Mononuclear cell (primary cell): ENCODE measurements at regions not wholly inside any gene's neighbourhood (a gene's known extent, or its start where the extent isn't known, plus 50 kb on each side); places are given as distances from the start of the nearest gene placed in this dataset.

ENCODE experiments used
- H3K27me3 ChIP-seq: 2 replicates; pipeline ENCODE4 v1.6.0; 2011; ENCODE audit warnings: low read length, control low read depth; ENCODE audit not compliant: insufficient read depth
- H3K4me1 ChIP-seq: 2 replicates; pipeline ENCODE4 v1.5.1; 2011; ENCODE audit warnings: mild to moderate bottlenecking, low read length, control low read depth; ENCODE audit not compliant: insufficient read depth
- H3K4me3 ChIP-seq: 2 replicates; pipeline ENCODE4 v1.5.1; 2011; ENCODE audit warnings: mild to moderate bottlenecking, low read length, moderate library complexity
- H3K9me3 ChIP-seq: 2 replicates; pipeline ENCODE4 v1.5.1; 2011; ENCODE audit warnings: low read depth, mild to moderate bottlenecking, control low read depth, low read length

DNA sequence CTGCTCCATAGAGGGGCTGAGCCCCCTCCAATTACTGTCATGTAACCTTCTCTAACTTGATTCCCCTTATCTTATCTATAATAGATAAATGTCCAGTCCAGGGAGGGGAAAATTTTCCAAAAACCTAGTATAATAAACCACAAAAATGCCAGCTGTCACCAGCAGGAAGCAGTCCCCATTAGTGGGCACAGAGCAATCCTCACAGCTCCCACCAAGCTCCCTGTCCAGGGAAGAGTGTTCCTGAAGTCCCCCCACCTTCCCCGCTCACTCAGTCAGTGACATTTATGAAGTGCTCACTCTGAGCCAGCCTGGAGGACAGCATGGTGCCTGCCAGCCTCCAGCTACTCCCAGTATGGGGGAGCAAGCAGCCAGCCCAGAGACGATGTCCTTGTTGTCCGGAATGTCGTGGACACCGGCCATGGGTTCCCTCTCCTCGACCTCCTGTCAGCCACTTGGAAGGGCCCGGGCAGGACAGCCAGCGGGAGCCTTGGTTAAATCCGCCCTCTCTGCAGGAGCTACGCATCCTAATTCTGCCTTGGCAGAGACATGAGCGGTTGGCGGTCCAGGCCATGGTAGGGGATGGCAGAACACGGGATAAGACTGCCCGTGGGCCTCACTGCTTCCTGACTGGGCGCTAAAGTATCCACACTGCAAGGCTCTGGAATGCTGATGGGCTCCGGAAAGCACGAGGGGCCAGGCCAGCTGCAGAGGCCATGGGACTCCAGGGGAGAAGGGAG is 102.0 kb upstream of the CDH5 start:
- no peaks in the 10 kb centered on the region for H3K4me1 ChIP-seq
- H3K9me3 ChIP-seq = no peaks in the 10 kb centered on the region
- no peak overlapping the region for H3K4me3 ChIP-seq
- no peaks in the 10 kb centered on the region for H3K27me3 ChIP-seq

DNA sequence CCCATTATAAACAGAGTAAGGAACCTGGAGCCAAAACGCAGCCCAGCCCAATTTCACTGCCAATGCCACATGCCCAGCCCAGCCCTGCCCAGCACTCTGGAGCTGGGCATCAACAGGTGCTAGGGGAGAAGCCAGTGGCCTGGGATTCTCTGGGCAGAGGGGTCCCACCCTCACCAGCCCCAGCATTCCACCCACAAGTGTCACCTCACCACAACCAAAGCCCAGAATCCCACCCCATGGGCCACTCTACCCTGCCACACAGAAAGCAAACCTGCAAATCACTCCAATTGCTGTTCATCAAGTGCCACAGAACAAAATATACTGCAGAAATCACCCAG is 102.5 kb upstream of the CDH5 start:
- no peaks in the 10 kb centered on the region for H3K4me1 ChIP-seq
- no peak overlapping the region for H3K4me3 ChIP-seq
- no peaks in the 10 kb centered on the region for H3K9me3 ChIP-seq
- no peaks in the 10 kb centered on the region for H3K27me3 ChIP-seq

GRCh38 chr16:66263168-66263972 is 103.1 kb upstream of the CDH5 start:
- H3K27me3 ChIP-seq = no peaks in the 10 kb centered on the region
- H3K4me1 ChIP-seq = no peaks in the 10 kb centered on the region
- no peaks in the 10 kb centered on the region for H3K9me3 ChIP-seq
- no peak overlapping the region for H3K4me3 ChIP-seq

- no peak overlapping the region for H3K4me3 ChIP-seq
These were observed 104.0 kb upstream of the CDH5 start for GRCh38 chr16:66262253-66263167.

DNA sequence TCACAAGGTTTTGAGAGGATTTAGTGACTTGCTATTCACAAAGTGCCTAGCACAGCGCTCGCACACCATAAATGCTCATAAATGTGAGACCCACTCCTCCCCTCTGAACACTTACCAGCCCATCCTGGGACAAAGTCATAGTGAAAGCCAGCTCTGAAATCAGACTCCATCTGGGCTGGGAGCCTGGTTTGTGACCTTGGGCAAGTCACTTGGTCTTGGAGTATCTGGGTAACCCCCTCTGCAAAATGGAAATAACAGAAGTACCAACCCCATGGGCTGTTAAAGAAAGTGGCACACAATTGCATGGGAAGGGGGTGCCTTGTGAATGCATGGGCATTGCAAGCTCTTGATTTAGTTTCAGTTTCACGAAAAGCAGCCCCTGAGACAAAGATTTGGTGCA is 104.7 kb upstream of the CDH5 start:
- Histone ChIP-seq H3K9me3 (no peaks in the 10 kb centered on the region), H3K27me3 (no peaks in the 10 kb centered on the region), H3K4me3 (no peak overlapping the region), H3K4me1 (no peaks in the 10 kb centered on the region)

More at GRCh38 chr16:66262253-66263167, 104.0 kb upstream of the CDH5 start:
- Histone ChIP-seq H3K9me3 (no peaks in the 10 kb centered on the region), H3K27me3 (no peaks in the 10 kb centered on the region), H3K4me1 (no peaks in the 10 kb centered on the region)

GRCh38 chr16:66260522-66261254 is 105.8 kb upstream of the CDH5 start:
- H3K27me3 ChIP-seq = no peaks in the 10 kb centered on the region
- H3K4me3 ChIP-seq = no peak overlapping the region
- H3K9me3 ChIP-seq = no peaks in the 10 kb centered on the region
- no peaks in the 10 kb centered on the region for H3K4me1 ChIP-seq

GRCh38 chr16:66258916-66259845 is 107.3 kb upstream of the CDH5 start:
- Histone ChIP-seq H3K9me3 (no peaks in the 10 kb centered on the region), H3K4me3 (no peak overlapping the region), H3K27me3 (no peaks in the 10 kb centered on the region), H3K4me1 (no peaks in the 10 kb centered on the region)

GRCh38 chr16:66256919-66257318 is 109.6 kb upstream of the CDH5 start:
- Histone ChIP-seq H3K27me3 (no peaks in the 10 kb centered on the region), H3K4me1 (no peaks in the 10 kb centered on the region), H3K9me3 (no peaks in the 10 kb centered on the region), H3K4me3 (no peak overlapping the region)

DNA sequence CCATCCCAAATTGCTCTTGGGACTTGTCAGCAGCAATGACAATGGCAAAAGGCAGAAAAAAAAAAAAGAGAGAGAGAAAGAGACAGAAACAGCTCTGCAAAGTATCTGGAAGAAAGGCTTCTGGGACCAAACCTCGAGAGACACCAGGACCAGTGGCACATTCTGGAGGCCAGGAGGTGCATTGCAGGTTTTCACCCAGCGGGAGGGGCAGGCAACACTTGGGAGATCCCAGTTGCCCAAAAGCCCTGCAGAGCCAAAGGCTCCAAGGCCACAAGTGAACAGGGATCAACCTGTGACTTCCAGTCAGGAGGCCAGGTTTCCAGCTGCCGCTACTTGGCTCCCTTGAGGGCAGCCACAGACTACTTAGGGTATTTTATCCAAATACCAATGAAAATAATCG is 110.8 kb upstream of the CDH5 start:
- H3K27me3 ChIP-seq = no peaks in the 10 kb centered on the region
- H3K4me1 ChIP-seq = no peaks in the 10 kb centered on the region
- no peak overlapping the region for H3K4me3 ChIP-seq
- no peaks in the 10 kb centered on the region for H3K9me3 ChIP-seq

DNA sequence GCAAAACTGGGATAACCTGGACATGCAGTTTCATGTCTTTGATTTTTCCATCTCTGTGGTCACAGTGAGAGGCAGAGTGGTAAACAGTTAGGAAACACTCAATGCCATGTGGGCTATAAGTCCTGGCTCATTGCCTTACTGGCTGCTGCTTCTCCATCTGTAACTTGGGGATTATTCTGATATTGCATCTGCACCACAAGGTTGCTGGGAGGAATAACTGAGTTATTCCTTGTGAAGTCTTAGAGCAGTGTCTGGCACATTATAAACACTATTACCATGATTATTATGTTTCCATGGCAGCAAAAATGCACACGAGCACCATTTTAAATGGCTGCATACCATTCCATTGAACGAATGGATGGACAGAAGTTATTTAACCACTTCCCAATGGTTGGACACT is 111.7 kb upstream of the CDH5 start:
- Histone ChIP-seq H3K4me3 (no peak overlapping the region), H3K4me1 (no peaks in the 10 kb centered on the region), H3K27me3 (no peaks in the 10 kb centered on the region), H3K9me3 (no peaks in the 10 kb centered on the region)

GRCh38 chr16:66254106-66254505 is 112.4 kb upstream of the CDH5 start:
- H3K9me3 ChIP-seq = no peaks in the 10 kb centered on the region
- no peaks in the 10 kb centered on the region for H3K27me3 ChIP-seq
- no peaks in the 10 kb centered on the region for H3K4me1 ChIP-seq
- no peak overlapping the region for H3K4me3 ChIP-seq

DNA sequence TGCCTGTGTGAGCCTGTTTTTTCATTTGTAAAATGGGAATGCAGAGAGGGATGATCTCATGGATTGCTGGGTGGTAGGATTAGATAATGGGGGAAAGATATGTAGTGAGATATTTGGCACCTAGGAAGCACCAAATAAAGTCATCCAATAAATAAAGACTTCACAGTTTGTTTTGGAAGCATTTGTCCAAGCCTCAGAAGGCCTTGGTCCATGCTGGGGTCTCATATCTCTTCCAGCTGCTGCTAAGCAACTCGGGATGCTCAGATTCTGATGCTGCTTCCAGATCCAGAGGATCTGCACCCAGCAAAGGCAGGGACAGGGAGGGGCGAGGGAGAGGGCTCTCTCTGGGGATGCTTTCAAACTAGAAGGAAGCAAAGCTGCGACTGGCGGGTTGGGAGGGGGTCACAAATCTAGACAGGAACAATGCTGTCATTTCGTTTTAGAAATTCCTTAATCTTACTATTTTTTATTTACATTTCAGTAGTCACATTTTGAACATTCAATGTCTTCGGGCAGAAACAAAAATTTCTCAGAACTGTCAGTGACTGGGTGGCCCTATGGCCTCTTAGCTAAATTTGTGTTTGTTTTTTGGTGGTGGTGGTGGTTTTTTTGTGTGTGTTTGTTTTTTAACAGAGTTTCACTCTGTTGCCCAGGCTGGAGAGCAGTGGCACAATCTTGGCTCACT is 114.9 kb upstream of the CDH5 start:
- no peaks in the 10 kb centered on the region for H3K4me1 ChIP-seq
- no peak overlapping the region for H3K4me3 ChIP-seq
- no peaks in the 10 kb centered on the region for H3K9me3 ChIP-seq
- H3K27me3 ChIP-seq = no peaks in the 10 kb centered on the region

- H3K4me3 ChIP-seq = no peak overlapping the region
- no peaks in the 10 kb centered on the region for H3K27me3 ChIP-seq
- no peaks in the 10 kb centered on the region for H3K9me3 ChIP-seq
- H3K4me1 ChIP-seq = no peaks in the 10 kb centered on the region
These were observed 115.6 kb upstream of the CDH5 start for GRCh38 chr16:66250686-66251431.
